ENCODE measurements at regions not wholly inside any gene's neighbourhood (a gene's known extent, or its start where the extent isn't known, plus 50 kb on each side); places are given as distances from the start of the nearest gene placed in this dataset.

GRCh38 chrX:23263892-23264291, 70.8 kb upstream of the PTCHD1 start:
- TF ChIP-seq, protein P1, sequence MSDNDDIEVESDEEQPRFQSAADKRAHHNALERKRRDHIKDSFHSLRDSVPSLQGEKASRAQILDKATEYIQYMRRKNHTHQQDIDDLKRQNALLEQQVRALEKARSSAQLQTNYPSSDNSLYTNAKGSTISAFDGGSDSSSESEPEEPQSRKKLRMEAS (CRISPR knock-in tag; IDR thresholded peaks at IDR 0.05), result no peak
- TF ChIP-seq, protein P2, sequence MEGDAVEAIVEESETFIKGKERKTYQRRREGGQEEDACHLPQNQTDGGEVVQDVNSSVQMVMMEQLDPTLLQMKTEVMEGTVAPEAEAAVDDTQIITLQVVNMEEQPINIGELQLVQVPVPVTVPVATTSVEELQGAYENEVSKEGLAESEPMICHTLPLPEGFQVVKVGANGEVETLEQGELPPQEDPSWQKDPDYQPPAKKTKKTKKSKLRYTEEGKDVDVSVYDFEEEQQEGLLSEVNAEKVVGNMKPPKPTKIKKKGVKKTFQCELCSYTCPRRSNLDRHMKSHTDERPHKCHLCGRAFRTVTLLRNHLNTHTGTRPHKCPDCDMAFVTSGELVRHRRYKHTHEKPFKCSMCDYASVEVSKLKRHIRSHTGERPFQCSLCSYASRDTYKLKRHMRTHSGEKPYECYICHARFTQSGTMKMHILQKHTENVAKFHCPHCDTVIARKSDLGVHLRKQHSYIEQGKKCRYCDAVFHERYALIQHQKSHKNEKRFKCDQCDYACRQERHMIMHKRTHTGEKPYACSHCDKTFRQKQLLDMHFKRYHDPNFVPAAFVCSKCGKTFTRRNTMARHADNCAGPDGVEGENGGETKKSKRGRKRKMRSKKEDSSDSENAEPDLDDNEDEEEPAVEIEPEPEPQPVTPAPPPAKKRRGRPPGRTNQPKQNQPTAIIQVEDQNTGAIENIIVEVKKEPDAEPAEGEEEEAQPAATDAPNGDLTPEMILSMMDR (IDR thresholded peaks at IDR 0.05), result no peak
- TF ChIP-seq TEAD1 (CRISPR knock-in tag; IDR thresholded peaks at IDR 0.05) (no peak), ZNF532 (CRISPR knock-in tag; IDR thresholded peaks at IDR 0.05; ENCODE audit: borderline replicate concordance) (no peak), USF2 (CRISPR knock-in tag; IDR thresholded peaks at IDR 0.05) (no peak)
- TF ChIP-seq, protein P3, sequence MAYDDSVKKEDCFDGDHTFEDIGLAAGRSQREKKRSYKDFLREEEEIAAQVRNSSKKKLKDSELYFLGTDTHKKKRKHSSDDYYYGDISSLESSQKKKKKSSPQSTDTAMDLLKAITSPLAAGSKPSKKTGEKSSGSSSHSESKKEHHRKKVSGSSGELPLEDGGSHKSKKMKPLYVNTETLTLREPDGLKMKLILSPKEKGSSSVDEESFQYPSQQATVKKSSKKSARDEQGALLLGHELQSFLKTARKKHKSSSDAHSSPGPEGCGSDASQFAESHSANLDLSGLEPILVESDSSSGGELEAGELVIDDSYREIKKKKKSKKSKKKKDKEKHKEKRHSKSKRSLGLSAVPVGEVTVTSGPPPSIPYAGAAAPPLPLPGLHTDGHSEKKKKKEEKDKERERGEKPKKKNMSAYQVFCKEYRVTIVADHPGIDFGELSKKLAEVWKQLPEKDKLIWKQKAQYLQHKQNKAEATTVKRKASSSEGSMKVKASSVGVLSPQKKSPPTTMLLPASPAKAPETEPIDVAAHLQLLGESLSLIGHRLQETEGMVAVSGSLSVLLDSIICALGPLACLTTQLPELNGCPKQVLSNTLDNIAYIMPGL (CRISPR knock-in tag; IDR thresholded peaks at IDR 0.05), result no peak
